D721Med (cell line): ENCODE measurements at regions not wholly inside any gene's neighbourhood (a gene's known extent, or its start where the extent isn't known, plus 50 kb on each side); places are given as distances from the start of the nearest gene placed in this dataset.
"Not testable (repeated sequence)": the region's sequence is repeated elsewhere in the genome, so short reads cannot be mapped to it uniquely, and the experiment has no call there.

Experiments used
- DNase-seq: peaks from one replicate; pipeline ENCODE4 v3.0.0; 2011; ENCODE audit warnings: low spot score; ENCODE audit not compliant: insufficient read length
- FAIRE-seq: peaks from 2 replicates; lab custom pipeline; 2011; peaks lifted over from hg19 to GRCh38; lab: Jason Lieb, UNC
- CTCF ChIP-seq: IDR thresholded peaks from 2 replicates; pipeline ENCODE4 v1.5.1; 2012; ENCODE audit warnings: mild to moderate bottlenecking, control low read depth; ENCODE audit not compliant: insufficient read depth; ENCODE audit errors: missing control alignments

DNA sequence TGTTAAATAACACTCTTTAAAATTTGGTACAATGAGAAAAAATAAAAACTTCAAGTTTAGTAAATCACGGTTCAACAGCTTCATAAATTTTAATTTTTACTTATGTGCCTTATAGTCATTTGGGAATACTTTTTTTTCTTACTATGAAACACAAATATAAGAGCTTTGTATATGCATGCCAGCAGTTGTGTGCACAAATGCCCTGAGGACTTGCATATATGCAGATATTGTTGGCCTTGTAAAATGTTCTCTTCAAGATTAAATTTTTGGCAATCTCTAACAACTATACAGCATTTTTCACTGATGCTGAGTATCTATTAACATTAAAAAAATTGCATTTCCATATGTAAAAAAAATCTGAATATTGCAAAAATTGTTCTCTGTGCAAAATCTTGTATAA, 458.7 kb upstream of the BRINP3 start:
- no peak for TF ChIP-seq CTCF
- DNase-seq (no peak), FAIRE-seq (no peak)

DNA sequence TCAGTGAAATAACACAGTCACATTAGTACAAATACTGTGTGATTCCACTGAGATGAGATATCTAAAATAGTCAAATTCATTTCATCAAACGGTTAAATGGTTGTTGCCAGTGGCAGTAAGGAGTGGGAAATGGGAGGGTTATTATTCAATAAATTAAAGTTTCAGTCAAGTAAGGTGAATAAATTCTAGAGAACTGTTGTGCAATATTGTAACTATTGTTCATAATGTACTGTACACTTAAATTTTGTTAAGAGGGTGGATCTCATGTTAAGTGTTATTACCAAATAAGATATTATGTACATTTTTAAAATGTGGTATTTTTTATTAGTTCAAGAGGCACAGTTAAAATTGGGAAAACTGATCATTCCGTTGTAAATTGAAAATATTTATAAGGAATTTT, 463.3 kb upstream of the BRINP3 start:
- no peak for DNase-seq
- TF ChIP-seq CTCF = no peak
- peak; percentile 81 for FAIRE-seq

GRCh38 chr1:190942475-190942874, 464.8 kb upstream of the BRINP3 start:
- TF ChIP-seq CTCF = no peak
- FAIRE-seq = peak; percentile 82
- DNase-seq = no peak

- not testable (repeated sequence) for DNase-seq, FAIRE-seq
Measured at GRCh38 chr1:190943722-190944121, 466.1 kb upstream of the BRINP3 start.

GRCh38 chr1:190949939-190950338, 472.3 kb upstream of the BRINP3 start:
- no peak for DNase-seq
- FAIRE-seq = peak; percentile 44
- no peak for TF ChIP-seq CTCF

- no peak for DNase-seq
- peak; percentile 34 for TF ChIP-seq CTCF
- FAIRE-seq = peak; percentile 68
Measured at GRCh38 chr1:190957565-190957964, 479.9 kb upstream of the BRINP3 start.

DNA sequence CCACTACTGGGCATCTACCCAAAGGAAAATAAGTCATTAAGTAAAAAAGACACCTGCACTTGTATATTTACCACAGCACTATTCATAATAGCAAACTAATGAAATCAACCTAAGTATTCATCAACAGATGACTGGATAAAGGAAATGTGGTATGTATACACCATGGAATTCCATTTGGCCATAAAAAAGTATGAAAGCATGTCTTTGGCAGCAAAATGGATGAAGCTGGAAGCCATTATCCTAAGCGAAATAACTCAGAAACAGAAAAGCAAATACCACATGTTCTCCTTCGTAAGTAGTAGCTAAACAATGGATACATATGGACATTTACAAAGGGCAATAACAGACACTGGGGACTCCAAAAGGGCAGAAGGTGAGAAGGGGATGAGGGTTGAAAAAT, 485.7 kb upstream of the BRINP3 start:
- FAIRE-seq (no peak), DNase-seq (no peak)
- no peak for TF ChIP-seq CTCF

DNA sequence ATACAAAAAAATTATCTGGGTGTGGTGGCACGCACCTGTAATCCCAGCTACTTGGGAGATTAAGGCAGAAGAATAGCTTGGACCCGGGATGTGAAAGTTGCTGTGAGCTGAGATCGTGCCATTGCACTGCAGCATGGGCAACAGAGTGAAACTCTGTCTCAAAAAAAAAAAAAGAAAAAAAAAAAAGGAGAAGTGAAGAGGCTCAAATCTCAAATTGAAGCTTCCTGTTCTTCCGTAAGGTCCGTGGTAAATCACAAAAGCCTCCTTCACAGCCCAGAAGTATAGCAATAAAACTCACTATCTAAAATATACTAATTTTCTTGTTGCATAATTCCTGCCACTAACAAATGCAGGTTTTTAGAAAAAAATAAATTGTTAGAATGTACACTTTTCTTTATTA, 498.2 kb upstream of the BRINP3 start:
- DNase-seq (no peak), FAIRE-seq (no peak)
- no peak for TF ChIP-seq CTCF
